ENCODE measurements at regions not wholly inside any gene's neighbourhood (a gene's known extent, or its start where the extent isn't known, plus 50 kb on each side); places are given as distances from the start of the nearest gene placed in this dataset.

DNA sequence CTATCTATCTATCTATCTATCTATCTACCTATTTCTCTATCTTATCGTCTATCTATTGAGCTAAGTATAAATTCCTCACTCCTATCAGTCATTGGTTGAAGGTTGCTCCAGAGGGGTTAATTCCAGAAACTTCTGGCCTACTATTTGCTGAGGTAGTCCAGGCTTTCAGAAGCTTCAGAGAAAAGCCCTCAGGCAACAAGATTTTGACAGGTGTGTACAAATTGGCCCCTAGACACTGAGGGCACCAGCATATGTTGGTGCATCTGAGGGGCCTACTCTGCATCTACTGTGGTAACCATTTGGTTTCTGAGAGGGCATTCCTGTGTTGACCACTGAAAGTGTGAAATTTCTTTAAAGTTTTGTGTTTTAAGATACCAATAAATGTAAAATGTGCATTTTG is 265.2 kb upstream of the B3GALT2 start:
- Histone ChIP-seq H3K9ac (ENCODE audit: low read length) (no peak overlapping the region), H3K9me2 (ENCODE audit: insufficient read depth) (no peaks in the 10 kb centered on the region), H2AFZ (ENCODE audit: low read depth, low read length, poor library complexity, severe bottlenecking) (no peak overlapping the region), H3K27ac (ENCODE audit: low read depth, low read length) (no peak overlapping the region), H3K4me3 (replicated peaks in 1 of 2; ENCODE audit: low read depth in 1 of 2, low read length in 2 of 2) (no peak overlapping the region), H3K4me2 (ENCODE audit: low read length) (no peak overlapping the region), H3K4me1 (ENCODE audit: control insufficient read depth in 1 of 2, insufficient read depth in 2 of 2, low read length in 2 of 2) (no peaks in the 10 kb centered on the region), H3K9me3 (ENCODE audit: control insufficient read depth in 1 of 2, insufficient read depth in 1 of 2, low read depth in 1 of 2, low read length in 2 of 2) (no peaks in the 10 kb centered on the region), H3K36me3 (ENCODE audit: control insufficient read depth in 1 of 2, insufficient read depth in 2 of 2, low read length in 2 of 2) (no peaks in the 10 kb centered on the region), H4K20me1 (ENCODE audit: insufficient read depth) (no peaks in the 10 kb centered on the region), H3K79me2 (ENCODE audit: insufficient read depth, low read length) (no peaks in the 10 kb centered on the region), H3K27me3 (ENCODE audit: insufficient read depth, low read length) (no peaks in the 10 kb centered on the region)
- ChIA-PET RAD21 (ENCODE audit: low non-redundant PET in 1 of 2, low total read pairs in 2 of 2, uncharacterized antibody in 2 of 2, unreplicated experiment in 2 of 2) (no interaction called here), CTCF (no interaction called here), POLR2A (no interaction called here)
- DNase-seq (ENCODE audit: low read depth, low spot score) (no peak), ATAC-seq (no peak)
- BruUV-seq (replicated peaks): no TSS peak
- intact Hi-C loops (cut with micrococcal nuclease): no loop called here
- TF ChIP-seq POLR2AphosphoS5 (IDR thresholded peaks at IDR 0.05; ENCODE audit: low read depth, low read length): no peak
- TF ChIP-seq SP1 (IDR thresholded peaks at IDR 0.05; ENCODE audit: low read depth): no peak
- TF ChIP-seq SRF (IDR thresholded peaks at IDR 0.05; ENCODE audit: low read depth): no peak
- TF ChIP-seq EZH2phosphoT487 (IDR thresholded peaks at IDR 0.05; ENCODE audit: borderline replicate concordance): no peak
- TF ChIP-seq CEBPB (IDR thresholded peaks at IDR 0.05; ENCODE audit: low read depth): no peak
- TF ChIP-seq, protein P1, sequence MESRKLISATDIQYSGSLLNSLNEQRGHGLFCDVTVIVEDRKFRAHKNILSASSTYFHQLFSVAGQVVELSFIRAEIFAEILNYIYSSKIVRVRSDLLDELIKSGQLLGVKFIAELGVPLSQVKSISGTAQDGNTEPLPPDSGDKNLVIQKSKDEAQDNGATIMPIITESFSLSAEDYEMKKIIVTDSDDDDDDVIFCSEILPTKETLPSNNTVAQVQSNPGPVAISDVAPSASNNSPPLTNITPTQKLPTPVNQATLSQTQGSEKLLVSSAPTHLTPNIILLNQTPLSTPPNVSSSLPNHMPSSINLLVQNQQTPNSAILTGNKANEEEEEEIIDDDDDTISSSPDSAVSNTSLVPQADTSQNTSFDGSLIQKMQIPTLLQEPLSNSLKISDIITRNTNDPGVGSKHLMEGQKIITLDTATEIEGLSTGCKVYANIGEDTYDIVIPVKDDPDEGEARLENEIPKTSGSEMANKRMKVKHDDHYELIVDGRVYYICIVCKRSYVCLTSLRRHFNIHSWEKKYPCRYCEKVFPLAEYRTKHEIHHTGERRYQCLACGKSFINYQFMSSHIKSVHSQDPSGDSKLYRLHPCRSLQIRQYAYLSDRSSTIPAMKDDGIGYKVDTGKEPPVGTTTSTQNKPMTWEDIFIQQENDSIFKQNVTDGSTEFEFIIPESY (IDR thresholded peaks at IDR 0.05; ENCODE audit: extremely low read depth, insufficient replicate concordance, low read length): no peak
- TF ChIP-seq TCF7L2 (IDR thresholded peaks at IDR 0.05; ENCODE audit: borderline replicate concordance, extremely low read depth, insufficient read depth, insufficient read length): no peak
- TF ChIP-seq ZNF274 (IDR thresholded peaks at IDR 0.05; ENCODE audit: low read depth, low read length): no peak
- no peak for TF ChIP-seq JUND (IDR thresholded peaks at IDR 0.05)

GRCh38 chr1:193451001-193451400 is 264.6 kb upstream of the B3GALT2 start:
- ChIA-PET POLR2A (no interaction called here), CTCF (no interaction called here), RAD21 (ENCODE audit: low non-redundant PET in 1 of 2, low total read pairs in 2 of 2, uncharacterized antibody in 2 of 2, unreplicated experiment in 2 of 2) (no interaction called here)
- no peak for TF ChIP-seq CEBPB (IDR thresholded peaks at IDR 0.05; ENCODE audit: low read depth)
- ATAC-seq (no peak), DNase-seq (ENCODE audit: low read depth, low spot score) (no peak)
- H3K4me1 ChIP-seq (ENCODE audit: control insufficient read depth in 1 of 2, insufficient read depth in 2 of 2, low read length in 2 of 2): no peaks in the 10 kb centered on the region
- H3K79me2 ChIP-seq (ENCODE audit: insufficient read depth, low read length): no peaks in the 10 kb centered on the region
- H3K36me3 ChIP-seq (ENCODE audit: control insufficient read depth in 1 of 2, insufficient read depth in 2 of 2, low read length in 2 of 2): no peaks in the 10 kb centered on the region
- no peaks in the 10 kb centered on the region for H3K9me3 ChIP-seq (ENCODE audit: control insufficient read depth in 1 of 2, insufficient read depth in 1 of 2, low read depth in 1 of 2, low read length in 2 of 2)
- intact Hi-C loops (cut with micrococcal nuclease): no loop called here
- H2AFZ ChIP-seq (ENCODE audit: low read depth, low read length, poor library complexity, severe bottlenecking): no peak overlapping the region
- no peak overlapping the region for H3K27ac ChIP-seq (ENCODE audit: low read depth, low read length)
- no peaks in the 10 kb centered on the region for H3K27me3 ChIP-seq (ENCODE audit: insufficient read depth, low read length)
- H3K4me3 ChIP-seq (replicated peaks in 1 of 2; ENCODE audit: low read depth in 1 of 2, low read length in 2 of 2): no peak overlapping the region
- no peak overlapping the region for H3K4me2 ChIP-seq (ENCODE audit: low read length)
- no peak overlapping the region for H3K9ac ChIP-seq (ENCODE audit: low read length)
- no peaks in the 10 kb centered on the region for H3K9me2 ChIP-seq (ENCODE audit: insufficient read depth)
- no peaks in the 10 kb centered on the region for H4K20me1 ChIP-seq (ENCODE audit: insufficient read depth)
- BruUV-seq (replicated peaks): no TSS peak

All from HCT116 (cell line).